HG03571 (cell line): ENCODE measurements at regions not wholly inside any gene's neighbourhood (a gene's known extent, or its start where the extent isn't known, plus 50 kb on each side); places are given as distances from the start of the nearest gene placed in this dataset.

Source experiments
- ATAC-seq: cut with Tn5 transposase; IDR thresholded peaks from one replicate; pipeline ENCODE4 v1.9.1; 2021; ENCODE audit not compliant: unreplicated experiment

DNA sequence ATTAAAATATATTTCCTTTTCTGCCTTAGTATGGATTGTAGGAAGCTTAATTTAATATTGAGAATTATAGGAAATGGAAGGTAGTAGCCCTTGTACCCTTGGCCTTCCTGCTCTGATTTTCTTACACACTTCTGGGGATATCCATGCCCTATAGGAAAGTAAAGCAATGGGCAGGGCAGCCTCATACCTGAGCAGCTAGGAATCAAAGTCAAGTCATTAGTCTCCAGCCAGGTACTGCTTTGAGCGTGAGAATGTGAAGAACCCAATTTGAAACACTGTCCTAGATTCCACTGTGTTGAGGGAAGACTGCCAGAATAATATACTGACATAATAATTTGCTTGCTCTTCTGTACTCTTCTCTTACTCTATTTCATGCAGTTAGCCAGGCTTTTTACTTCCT, 51.0 kb upstream of the L3MBTL3 start:
- ATAC-seq, result no peak

DNA sequence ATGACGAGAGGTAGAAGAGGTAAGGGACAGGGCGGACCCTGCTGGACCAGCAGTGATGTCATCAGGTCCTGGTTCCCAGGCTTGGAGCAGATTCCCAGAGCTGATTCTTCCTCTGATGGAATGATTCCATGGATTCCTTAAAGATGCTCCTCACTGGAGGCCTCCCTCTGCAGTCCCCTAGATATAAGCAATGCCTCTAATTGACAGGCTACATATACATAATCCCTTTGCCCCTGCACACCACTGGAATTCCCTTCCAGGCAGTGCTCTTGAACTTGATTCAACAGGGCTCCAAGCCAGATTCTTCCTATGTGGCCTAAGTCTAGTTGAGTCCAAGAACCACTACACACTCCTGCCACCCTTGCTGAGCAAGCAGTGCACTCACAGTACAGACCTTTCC, 52.3 kb upstream of the L3MBTL3 start:
- ATAC-seq, result no peak

DNA sequence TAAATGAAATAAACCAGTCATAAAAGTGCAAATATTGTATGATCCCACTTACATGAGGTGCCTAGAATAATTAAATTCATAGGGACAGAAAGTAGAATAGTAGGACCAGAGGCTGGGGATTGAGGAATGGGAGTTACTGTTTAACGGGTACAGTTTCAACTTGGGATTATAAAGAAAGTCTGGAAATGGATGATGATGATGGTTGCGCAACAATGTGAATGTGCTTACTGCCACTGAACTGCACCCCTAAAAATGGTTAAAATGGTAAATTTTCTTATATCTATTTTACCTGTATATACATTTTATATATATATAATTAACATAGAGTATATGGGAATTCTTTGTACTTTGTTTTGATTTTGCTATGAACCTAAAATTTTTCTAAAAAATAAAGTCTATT, 53.3 kb upstream of the L3MBTL3 start:
- ATAC-seq, result no peak

DNA sequence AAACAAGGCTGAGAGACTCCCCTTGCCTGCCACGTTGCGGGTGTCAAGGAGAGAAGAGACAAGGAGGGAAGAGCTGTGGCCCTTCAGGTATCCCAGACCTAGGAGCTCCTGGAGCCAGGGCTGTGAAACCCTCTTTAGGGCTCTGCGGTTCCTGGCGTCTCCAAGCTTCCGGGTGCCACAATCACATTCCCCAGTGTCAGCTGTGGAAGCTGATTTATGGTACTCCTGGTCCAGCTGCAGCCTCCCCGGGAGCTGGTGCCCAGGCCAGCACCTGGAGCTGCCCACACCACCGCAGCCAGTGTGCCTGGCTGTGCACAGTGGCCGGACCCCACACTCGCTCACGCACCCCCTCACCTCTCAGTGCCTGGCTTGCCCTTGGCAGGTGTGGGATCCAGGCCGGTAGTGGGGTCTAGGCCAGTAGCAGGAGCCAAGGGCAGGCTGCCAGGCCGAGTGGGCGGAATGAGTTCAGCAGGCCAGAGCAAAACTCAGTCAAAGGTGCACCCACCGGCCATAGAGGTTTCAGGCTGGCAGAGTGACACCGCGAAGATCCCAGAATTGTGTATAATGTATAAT, 58.9 kb upstream of the L3MBTL3 start:
- no peak for ATAC-seq

DNA sequence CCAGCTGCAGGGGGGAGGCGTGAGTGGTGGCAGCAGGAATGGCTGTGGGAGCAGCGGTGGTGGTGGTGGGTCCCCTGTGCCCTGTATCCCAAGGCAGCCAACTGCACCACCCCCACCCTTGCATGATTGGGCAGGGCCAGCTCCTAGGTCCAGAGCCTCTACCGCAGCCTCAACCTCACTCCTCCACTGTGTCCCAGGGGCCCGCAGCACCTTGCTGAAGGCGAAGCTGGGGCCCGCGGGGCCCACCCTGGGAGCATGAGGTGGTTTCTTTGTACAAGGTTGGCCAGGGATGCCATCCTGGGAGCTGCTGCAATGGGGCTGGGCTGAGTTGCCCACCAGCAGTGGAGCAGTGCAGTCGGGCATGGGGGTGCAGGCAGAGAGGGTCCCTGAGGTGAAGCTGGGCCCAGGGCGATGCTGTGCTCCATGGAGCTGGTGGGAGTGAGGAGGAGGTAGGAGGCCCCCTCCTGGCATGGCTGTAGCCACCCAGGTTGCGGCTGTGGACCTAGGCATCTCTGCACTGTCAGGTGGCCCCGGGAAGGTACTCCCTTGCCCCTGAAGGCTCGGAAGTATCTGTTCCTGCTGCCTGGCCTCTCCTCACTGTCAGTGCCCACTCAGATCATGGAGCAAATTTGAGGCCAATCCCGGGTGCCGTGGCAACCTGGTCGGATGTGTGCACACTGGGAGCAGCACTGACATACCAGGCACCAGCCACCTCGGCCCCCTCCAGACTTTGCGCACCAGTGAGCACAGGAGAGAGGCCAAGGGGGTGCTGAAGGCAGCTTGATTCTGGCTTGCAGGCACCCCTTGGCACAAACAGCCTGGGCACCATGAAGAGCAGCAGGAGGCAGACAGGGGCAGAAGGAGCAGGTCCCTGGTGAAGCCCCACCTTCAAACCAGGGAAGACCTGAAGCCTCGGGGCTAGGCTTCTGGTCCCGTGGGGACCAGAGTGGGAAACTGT, 60.2 kb upstream of the L3MBTL3 start:
- ATAC-seq, result no peak

DNA sequence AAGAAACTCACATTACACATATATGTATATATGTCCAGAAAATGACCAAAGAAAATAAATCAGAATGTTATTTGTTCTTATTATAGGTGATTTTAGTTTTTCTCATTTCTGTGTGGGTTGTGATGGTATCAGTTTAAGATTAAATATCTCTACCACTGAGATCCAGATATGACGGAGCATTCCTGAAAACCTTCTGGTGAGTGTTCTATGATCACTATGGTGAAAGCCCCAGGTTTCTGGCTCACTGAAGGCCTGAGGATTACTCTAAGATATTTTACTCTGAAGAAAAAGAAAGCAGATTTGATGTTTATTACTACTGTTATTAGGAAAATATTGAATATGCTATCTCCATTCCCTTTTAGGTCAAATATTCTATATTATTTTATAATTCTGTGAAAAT, 62.8 kb upstream of the L3MBTL3 start:
- no peak for ATAC-seq

DNA sequence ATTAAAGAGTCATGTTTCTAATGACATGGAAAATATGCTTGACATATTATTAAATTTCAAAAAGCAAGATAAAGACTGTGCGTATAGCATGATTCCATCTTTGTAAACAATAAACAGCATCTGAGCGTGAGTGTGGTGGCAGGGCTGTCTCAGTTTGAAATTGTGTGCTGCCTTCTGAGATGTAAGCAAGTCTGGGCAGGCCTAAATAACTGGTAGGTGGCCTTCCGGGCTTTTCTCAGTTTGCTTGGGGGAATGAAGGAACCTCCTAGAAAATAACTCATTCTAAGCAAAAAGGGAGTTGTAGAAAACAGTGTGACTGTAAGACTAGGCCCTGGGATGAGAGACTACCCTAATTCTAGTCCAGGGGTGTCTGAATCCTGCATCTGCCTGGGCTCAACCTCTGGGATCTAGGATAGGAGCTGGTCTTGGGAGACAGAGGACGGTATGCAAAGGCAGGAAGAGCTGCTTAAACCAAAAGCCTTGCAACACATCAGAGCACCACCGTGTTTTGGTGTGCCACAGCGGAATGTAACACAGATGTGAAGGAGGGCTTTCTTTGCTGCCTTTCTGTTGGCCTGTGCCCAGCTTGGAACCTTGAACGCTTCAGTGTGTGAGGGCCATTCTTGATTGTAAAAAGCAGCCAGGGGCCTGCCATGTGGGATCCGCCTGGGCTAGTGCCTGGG, 63.5 kb upstream of the L3MBTL3 start:
- no peak for ATAC-seq

DNA sequence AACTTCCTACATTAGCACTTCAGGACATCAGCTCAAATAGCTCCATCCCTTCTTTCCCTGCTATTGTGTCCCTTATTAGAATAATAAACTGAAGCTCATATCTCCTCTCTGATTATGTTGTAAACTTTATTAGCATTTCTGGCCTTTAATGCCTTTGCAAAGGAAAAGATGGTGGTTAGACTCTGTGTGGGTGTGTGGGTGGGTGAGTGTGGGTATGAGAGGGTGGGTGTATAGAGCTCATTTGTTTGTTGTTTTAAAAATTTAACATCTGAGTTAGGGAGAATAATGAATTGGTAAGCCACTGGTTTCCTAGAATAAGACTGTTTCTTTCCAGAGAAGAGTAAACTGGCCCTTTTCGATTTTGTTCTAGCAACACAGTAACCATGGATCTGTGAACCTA, 70.6 kb upstream of the L3MBTL3 start:
- ATAC-seq, result no peak

DNA sequence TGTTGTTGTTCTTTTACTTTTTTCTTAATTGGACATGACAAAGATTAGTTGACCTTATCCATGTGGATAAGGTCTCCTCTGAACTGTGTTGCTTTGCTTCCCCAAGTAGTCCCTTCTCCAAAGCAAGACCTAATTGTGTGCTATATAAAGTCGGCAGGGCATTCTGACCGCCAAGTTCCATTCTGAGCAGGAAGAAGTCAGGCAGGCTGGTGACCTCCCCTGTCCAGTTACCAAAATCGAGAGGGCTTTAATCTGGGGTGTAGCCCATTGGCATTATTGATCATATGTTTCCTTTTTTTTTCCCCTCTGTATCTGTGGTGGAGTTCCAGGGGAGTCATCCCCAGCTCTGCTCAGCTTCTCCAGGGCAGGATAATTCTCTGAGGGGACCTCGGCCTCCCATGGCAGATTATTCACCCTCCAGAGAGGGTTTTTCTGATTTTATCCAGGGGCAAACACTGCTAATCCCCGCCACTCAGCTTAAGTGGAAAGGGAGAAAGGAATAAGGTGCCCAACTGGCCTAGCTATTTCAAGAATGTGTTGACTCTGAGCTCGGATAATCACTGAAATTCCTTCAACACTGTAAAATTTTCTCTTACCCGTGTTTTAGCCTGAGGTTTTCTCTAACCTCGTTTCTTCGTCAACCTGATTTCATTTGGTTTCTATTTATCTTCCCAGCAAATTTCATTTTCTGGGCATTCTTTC, 71.8 kb upstream of the L3MBTL3 start:
- ATAC-seq, result no peak

DNA sequence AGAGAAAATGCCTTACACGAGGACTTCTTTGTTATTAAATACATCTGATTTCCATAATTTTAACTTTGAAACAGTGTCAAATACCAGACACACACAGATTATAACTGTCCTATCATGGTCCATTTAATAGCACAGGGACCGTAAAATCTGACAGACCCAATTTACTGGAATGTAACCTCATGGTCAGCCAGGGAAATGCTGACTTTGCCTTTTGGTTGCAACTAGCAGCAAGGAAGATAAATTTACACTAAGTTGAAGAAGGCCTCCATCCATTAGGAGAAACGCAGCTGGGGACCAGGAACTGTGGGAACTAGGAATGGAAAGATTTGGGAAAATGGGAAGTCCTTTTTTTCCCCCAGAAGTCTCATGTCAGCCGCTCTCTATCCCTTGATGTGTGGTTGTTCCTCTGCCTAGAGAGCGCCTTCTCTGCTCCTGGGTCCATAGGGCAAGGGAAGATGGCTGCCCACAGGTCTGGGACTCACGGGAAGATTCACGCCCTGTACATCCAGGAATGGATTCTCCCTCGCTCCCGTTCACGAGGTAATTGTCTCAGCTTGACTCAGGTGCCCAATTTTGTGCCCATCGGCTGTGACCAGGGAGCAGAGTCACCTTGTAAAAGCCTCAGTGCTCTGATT, 74.6 kb upstream of the L3MBTL3 start:
- no peak for ATAC-seq

DNA sequence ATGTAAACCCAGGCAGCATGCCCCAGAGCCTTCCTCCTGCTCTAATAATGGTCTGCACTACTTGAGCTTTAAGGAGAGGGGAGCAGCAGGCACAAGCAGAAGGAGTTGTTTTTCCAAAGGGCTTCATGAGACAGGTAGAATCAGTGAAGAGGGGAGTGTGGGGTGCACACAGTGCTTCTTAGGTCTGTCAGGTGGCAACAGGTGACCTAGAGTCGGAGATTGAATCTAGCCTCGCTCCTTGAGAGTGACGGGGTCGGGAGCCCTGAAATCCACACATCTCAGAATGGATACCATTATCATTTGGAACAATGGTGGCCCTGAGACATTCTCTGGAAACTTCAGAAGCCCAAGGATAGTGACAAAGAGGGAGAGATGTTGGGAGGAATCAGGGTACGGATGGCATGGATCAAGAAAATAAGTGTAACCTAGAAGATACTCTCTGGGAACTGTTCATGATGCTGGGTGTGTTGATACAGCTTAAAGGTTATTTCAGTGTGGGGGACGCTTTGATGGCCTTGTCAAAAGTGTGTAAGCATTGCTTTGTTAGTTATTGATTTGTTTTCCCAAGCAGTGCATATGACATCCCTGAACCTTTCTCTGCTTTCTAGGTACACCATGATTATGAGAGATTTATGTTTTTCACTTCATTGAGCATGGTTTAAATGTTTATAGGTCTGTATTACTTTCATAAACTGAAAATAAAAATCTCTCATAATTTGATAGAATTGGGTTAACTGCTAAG, 77.8 kb upstream of the L3MBTL3 start:
- ATAC-seq, result no peak

DNA sequence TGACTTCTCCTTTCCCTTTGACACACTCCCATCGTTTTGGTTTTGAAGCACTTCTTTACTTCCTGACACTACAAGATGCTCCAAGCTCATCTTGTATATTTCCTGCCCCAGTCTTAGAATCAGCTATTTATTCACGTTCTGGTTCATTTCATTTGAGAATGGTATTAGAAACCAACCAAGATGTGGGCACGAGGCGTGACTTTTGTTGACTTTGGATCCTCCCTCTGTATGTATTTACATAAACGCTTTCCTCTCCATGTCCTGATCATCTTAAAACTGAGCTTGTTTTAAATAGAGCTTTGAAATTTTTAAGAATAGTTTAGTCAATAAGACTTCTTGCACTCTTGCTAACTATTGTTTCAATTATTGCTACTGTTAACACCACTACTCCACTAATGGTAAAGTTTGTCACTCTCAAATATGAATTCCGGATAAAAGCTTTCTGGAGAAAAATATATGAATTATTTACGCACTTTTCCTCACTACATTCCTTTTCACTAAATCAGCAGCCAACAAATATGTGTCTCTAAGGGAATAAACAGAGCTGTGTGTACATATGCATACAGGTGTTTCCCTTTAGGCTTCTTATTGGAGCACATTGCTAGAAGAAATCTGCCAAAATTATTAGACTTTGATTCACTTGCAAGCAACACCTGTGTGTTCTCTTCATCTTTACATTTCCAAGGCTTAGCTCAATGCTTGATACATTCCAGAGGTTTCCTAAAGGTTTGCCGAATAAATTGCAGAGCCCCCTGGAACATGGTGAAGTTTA, 77.3 kb upstream of the TMEM244 start:
- no peak for ATAC-seq

DNA sequence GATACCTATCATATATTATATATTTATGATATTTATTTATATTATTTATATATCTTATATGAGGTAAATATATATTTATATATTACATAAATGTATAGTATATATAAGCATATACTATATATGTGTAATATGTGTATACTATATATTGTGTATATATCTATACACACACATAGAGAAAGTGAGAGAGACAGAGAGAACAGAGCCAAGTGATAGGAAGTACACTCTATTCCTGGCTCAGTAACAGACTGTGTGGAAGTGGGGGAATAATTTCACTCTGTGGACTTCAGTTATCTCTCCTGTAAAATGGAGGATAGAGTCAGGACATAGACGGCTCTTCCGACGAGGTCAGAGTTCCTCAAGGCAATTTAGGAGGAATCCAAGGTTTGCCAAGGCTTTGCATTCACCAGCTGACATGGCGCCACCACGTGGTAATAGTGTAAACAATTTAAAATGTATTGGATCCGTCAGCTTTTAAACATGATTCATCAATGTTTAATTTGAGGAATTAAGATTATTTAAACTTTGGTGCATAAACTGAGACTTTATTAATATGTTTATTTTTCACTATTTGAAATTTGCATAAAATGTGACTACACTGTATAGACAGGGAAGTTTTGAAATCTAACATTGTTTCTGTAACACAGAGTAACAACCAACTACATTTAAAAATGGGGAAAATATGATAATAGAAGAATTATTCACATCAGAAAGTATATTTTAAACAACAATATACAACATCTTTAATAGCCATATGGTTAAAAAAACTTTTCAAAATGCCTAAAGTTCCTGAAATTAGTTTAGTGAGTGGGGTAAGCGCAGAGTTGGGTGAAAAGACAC, 75.4 kb upstream of the TMEM244 start:
- peak; percentile 73 for ATAC-seq

DNA sequence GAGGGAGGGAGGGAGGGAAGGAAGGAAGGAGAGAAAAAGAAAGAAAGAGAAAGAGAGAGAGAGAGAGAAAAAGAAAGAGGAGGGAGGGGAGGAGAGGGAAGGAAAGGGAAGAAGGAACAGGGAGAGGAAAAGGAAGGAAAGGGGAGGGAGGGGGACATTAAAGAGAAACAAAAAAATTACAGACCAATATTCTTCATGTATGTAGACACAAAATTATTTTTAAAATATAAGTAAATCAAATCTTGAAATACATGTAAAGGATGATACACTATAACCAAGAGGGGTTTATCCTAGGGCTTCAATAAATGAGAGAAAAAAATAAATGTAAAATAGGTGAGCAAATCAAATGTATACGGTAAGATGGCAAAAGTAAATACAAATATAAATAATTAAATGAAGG, 71.2 kb upstream of the TMEM244 start:
- ATAC-seq, result no peak

DNA sequence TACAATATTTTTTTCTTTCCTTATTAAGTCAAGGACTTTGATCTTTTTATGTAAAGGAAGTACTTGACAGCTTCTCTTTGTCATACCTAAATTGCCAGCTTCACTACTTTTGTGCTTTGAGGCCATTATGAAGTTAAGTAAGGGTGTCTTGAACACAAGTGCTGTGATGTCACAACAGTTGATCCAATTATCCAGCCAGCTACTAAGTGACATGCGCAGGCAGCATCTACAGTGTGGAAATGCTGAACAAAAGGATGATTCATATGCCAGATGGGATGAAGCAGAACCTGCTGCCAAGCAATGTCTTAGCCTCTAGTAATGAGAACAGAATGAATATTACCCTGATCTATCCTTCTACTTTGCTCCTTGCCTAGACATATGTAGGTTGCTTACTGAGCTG, 68.3 kb upstream of the TMEM244 start:
- no peak for ATAC-seq

DNA sequence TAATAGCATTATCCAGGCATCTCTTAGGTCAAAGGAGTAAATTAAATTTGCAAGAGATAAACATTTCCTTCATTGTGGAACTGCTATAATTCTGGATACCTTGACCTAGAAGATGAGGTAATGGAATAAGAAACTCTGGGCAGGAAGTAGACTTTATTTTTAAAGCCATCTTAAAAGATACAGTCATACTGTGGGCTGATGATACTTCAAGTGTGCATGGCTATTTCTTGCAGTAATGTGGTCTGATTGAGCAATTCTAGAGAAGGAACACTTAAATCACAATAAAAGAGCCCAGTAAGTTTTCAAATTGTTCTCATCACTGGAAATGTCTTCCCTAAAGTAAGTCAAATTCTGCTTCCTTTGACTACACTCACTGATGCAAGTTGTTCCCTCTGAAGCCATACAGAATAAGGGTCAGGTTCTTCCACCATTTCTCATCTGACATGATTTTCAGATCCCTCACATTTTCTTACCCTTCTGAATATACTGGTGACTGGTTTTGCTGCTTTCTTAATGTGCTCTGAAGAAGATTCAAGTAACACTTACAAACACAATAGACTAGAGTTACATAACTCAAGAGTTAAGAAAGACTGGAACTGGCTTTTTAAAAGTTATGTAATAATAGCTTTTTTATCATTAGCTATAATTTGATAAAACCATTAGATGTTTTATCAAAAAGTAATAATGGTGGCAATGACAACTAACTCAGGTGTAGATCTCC, 62.6 kb upstream of the TMEM244 start:
- ATAC-seq, result no peak

DNA sequence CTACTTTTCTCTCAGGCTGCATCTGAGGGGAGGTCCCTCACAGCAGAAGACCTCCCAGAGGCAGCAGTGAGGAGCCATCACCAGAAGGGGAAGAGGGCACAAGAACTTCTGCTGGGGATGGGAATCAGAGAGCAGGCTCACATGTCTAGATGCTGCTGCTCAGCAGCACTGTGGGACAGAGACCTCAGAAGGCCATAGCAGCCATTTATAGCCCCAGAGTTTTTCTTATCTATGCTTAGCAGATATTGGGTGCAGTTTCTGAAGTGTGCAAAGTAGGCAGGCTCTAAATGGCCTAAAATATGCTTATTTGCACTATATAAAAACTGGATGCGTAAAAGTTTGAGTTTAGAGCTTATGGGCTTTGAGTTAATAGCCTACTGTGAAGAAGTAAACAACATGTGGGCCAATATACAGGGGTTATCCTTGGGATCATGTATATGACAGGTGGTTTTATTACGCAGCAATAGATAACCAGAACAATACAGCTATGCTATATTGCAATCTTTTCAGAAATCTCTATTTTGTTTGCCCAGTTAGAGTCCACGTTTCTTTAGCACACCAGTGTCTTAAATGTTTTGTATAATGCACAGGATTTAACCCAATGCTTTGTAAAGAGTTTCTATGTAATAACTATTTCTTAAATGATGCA, 60.2 kb upstream of the TMEM244 start:
- ATAC-seq, result no peak
